GM21423 (cell line): ENCODE measurements at regions not wholly inside any gene's neighbourhood (a gene's known extent, or its start where the extent isn't known, plus 50 kb on each side); places are given as distances from the start of the nearest gene placed in this dataset.
"Not testable (repeated sequence)": the region's sequence is repeated elsewhere in the genome, so short reads cannot be mapped to it uniquely, and the experiment has no call there.

Source experiments
- ATAC-seq: cut with Tn5 transposase; IDR thresholded peaks from one replicate; pipeline ENCODE4 v1.9.1; 2021; ENCODE audit warnings: mild to moderate bottlenecking, moderate library complexity; ENCODE audit not compliant: unreplicated experiment

GRCh38 chr14:25349269-25349668, 299.3 kb upstream of the STXBP6 start:
- no peak for ATAC-seq

- no peak for ATAC-seq
Measured at GRCh38 chr14:25340882-25341281, 290.9 kb upstream of the STXBP6 start.

- ATAC-seq, result no peak
Measured at GRCh38 chr14:25322784-25323183, 272.8 kb upstream of the STXBP6 start.

- ATAC-seq, result not testable (repeated sequence)
Measured at GRCh38 chr14:25316007-25316406, 266.1 kb upstream of the STXBP6 start.

GRCh38 chr14:25308244-25308643, 258.3 kb upstream of the STXBP6 start:
- ATAC-seq, result no peak

- ATAC-seq, result no peak
Measured at GRCh38 chr14:25303934-25304333, 254.0 kb upstream of the STXBP6 start.

- ATAC-seq, result no peak
Measured at GRCh38 chr14:25298238-25298637, 248.3 kb upstream of the STXBP6 start.

GRCh38 chr14:25290154-25290553, 240.2 kb upstream of the STXBP6 start:
- not testable (repeated sequence) for ATAC-seq

- no peak for ATAC-seq
Measured at GRCh38 chr14:25274529-25274928, 224.6 kb upstream of the STXBP6 start.

GRCh38 chr14:25267186-25267585, 217.2 kb upstream of the STXBP6 start:
- ATAC-seq, result no peak

- ATAC-seq, result no peak
Measured at GRCh38 chr14:25259470-25259869, 209.5 kb upstream of the STXBP6 start.

- ATAC-seq, result no peak
Measured at GRCh38 chr14:25252793-25253192, 202.8 kb upstream of the STXBP6 start.

- ATAC-seq, result no peak
Measured at GRCh38 chr14:25250516-25250915, 200.6 kb upstream of the STXBP6 start.

- no peak for ATAC-seq
Measured at GRCh38 chr14:25247609-25248008, 197.7 kb upstream of the STXBP6 start.

- ATAC-seq, result no peak
Measured at GRCh38 chr14:25246751-25247150, 196.8 kb upstream of the STXBP6 start.

GRCh38 chr14:25239170-25239569, 189.2 kb upstream of the STXBP6 start:
- ATAC-seq, result no peak

- ATAC-seq, result no peak
Measured at GRCh38 chr14:25237845-25238244, 187.9 kb upstream of the STXBP6 start.

GRCh38 chr14:25233613-25234012, 183.7 kb upstream of the STXBP6 start:
- no peak for ATAC-seq

- ATAC-seq, result no peak
Measured at GRCh38 chr14:25231004-25231403, 181.1 kb upstream of the STXBP6 start.

GRCh38 chr14:25226214-25226613, 176.3 kb upstream of the STXBP6 start:
- ATAC-seq, result no peak

- ATAC-seq, result no peak
Measured at GRCh38 chr14:25222256-25222655, 172.3 kb upstream of the STXBP6 start.

GRCh38 chr14:25220514-25220913, 170.6 kb upstream of the STXBP6 start:
- no peak for ATAC-seq

GRCh38 chr14:25215607-25216006, 165.7 kb upstream of the STXBP6 start:
- ATAC-seq, result no peak

- ATAC-seq, result no peak
Measured at GRCh38 chr14:25197885-25198284, 147.9 kb upstream of the STXBP6 start.
